ENCODE measurements at regions not wholly inside any gene's neighbourhood (a gene's known extent, or its start where the extent isn't known, plus 50 kb on each side); places are given as distances from the start of the nearest gene placed in this dataset.

DNA sequence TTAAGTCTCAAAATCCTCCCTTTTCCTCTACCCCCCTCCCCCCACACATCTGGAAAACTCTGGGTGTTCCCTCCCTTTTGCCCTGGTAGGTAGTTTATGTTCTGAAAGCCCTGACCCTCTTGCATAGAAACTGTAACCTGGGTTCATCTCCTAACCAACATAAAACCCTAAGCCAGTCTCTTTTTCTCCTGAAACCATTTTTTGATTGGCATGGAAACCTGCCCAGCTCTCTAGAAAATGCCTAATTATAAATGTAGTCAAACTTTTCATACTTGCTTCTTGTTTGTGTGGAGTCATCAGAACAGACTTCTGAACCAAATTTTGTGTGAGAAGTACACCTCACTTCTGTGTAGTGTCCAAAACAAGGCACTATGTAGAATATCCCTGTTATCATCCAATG, 1264.4 kb downstream of the SI start:
- no peak for DNase-seq (ENCODE audit: extremely low read depth, low read depth)
- TF ChIP-seq, protein P1, sequence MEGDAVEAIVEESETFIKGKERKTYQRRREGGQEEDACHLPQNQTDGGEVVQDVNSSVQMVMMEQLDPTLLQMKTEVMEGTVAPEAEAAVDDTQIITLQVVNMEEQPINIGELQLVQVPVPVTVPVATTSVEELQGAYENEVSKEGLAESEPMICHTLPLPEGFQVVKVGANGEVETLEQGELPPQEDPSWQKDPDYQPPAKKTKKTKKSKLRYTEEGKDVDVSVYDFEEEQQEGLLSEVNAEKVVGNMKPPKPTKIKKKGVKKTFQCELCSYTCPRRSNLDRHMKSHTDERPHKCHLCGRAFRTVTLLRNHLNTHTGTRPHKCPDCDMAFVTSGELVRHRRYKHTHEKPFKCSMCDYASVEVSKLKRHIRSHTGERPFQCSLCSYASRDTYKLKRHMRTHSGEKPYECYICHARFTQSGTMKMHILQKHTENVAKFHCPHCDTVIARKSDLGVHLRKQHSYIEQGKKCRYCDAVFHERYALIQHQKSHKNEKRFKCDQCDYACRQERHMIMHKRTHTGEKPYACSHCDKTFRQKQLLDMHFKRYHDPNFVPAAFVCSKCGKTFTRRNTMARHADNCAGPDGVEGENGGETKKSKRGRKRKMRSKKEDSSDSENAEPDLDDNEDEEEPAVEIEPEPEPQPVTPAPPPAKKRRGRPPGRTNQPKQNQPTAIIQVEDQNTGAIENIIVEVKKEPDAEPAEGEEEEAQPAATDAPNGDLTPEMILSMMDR (IDR thresholded peaks at IDR 0.05; ENCODE audit: low read depth, low read length) = no peak

DNA sequence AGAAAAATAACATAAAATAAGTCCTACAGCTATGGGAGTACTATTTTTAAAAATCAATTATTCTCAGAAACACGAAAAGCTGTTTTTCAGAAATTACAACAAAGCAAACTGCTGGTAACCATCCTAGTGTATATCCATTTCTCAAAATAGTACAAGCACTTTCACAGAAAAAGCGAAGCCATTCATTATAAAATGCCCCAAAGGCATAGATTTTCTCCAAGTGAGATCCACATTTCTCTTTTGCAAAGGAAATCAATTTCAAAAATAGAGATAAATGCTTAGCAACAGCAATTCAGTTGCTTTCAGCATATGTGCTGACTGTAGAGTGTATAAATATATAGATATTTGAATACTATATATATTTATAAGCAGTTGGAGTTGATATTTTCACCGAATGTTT, 1266.3 kb downstream of the SI start:
- DNase-seq (ENCODE audit: extremely low read depth, low read depth) = no peak
- TF ChIP-seq, protein P1 (IDR thresholded peaks at IDR 0.05; ENCODE audit: low read depth, low read length) = no peak

DNA sequence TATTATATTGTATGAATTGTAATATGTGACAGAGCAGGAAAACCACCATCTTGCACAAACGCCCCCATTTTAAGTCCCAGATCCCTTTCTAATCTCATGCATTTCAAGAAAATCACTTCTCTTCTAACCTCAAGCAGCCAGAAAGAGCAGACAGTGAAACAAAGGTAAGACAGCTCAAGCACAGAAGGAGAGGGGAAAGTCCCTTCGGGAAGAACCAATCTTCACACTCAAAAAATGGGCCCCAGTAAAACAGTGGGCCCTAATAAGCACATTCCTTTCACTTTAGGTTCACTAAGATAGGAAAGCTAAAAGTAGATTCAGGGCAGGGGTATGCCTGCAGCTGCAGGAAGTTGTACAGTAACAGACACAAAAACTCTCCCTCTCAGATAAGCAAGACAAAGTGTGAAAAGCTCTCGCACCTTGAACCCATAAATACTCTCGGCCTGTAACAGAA, 1268.7 kb downstream of the SI start:
- TF ChIP-seq, protein P1 (IDR thresholded peaks at IDR 0.05; ENCODE audit: low read depth, low read length) = no peak
- DNase-seq (ENCODE audit: extremely low read depth, low read depth) = no peak

DNA sequence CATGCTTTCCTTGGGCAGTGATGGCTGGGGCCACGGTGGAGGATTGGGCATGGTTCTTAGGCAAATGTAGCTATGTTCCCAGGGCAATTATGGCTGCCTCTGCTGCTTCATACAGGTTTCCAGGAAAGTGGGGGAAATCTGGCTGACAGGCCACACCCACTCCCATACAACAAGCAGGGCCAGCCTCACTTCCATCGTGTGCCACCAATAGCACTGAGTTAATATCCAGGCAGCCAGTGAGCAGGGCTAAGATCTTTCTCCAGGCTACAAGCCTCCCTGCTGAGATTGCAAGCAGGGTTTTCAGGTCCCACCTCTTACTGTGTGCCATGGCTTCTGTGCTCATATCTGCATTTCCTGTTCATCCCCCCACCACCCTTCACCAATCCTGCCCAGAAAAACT, 1291.9 kb downstream of the SI start:
- TF ChIP-seq, protein P1 (IDR thresholded peaks at IDR 0.05; ENCODE audit: low read depth, low read length) = no peak
- no peak for DNase-seq (ENCODE audit: extremely low read depth, low read depth)

DNA sequence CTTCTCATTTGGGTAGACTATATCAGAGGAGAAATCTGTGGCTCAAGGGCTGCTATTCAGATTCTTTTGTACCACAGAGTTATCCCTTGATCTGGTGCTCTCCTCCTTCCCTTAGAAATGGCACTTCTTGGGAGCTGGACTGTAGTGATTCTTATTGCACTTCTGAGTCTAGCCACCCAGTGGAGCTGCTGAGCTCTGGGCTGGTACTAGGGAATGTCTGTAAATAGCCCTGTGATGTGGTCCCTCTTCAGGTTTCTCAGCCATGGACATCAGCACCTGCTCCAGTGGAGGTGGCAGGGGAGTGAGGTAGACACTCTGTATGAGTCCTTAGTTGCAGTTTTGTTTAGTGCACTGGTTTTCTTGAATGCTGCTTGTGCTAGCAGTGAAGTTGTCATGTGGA, 1292.6 kb downstream of the SI start:
- TF ChIP-seq, protein P1 (IDR thresholded peaks at IDR 0.05; ENCODE audit: low read depth, low read length) = no peak; the same call in none of the 2 replicates
- no peak for DNase-seq (ENCODE audit: extremely low read depth, low read depth)

DNA sequence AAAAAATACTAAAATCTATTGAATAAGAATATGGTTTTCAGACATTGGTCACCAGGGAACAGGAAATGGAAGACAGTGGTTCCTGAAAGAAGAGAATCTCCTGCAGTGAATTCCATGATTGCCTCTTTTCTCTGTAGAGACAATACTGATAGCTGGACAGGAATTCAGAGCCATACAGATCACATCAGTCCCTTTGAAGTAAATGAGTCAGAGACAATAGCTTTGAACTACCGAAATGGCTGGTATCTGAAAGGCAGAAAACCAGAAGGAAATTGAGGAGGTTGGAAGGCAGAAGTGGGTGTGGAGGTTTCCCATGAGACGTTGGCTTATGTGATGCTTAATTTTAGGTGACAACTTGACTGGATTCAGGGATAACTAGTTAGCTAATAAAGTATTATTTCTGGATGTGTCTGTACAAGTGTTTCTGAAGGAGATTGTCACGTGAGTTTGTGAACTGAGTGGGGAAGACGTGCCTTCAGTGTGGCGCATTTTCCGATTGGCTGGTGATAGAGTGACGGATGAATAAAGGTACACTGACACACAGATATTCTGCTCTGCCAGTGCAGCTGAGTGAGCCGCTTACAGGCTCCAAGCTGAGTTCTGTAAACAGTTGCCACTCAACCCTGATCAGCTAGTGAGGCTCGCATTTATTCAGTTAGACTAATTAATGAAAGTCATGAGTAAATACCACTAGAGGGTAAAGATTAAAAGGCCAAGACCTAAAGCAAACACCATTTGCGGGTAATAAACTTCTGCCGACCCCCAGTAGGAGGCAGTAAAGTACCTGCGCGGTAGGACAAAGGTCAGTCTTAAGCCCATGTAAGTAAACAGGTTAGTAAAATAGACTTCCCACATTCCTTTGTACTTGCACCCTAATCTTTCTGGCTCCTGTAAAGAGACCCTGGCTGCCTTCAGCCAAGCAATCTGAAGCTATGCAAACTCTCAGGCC, 1298.6 kb downstream of the SI start:
- TF ChIP-seq, protein P1 (IDR thresholded peaks at IDR 0.05; ENCODE audit: low read depth, low read length) = no peak
- DNase-seq (ENCODE audit: extremely low read depth, low read depth) = no peak

DNA sequence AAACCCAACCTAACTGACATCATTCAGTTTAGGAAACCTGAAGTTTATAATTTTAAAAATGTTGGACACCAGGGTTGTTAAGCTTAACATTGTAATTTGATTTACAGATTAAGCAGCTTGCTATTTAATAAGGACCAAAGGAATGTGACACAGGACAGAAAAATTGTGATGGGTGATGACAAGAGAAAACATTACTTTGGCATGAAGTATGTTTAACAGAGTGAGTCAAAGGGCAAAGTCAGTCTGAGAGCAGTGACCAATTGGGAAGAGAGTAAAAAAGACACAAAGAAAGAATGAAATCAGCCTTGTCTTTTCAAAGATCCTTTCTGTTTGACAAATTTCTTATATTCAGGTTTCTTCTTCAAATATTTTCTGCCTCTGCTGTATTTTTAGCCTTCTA, 1301.6 kb downstream of the SI start:
- TF ChIP-seq, protein P1 (IDR thresholded peaks at IDR 0.05; ENCODE audit: low read depth, low read length) = no peak
- no peak for DNase-seq (ENCODE audit: extremely low read depth, low read depth)

All from AG09319 (cell line).